Epithelial cell of esophagus (primary cell): ENCODE measurements at regions not wholly inside any gene's neighbourhood (a gene's known extent, or its start where the extent isn't known, plus 50 kb on each side); places are given as distances from the start of the nearest gene placed in this dataset.
"Not testable (repeated sequence)": the region's sequence is repeated elsewhere in the genome, so short reads cannot be mapped to it uniquely, and the experiment has no call there.

ENCODE experiments used
- DNase-seq: peaks from one replicate; pipeline ENCODE4 v3.0.0; 2010; ENCODE audit warnings: low read depth
- H3K4me3 ChIP-seq: 2 replicates; pipeline ENCODE4 v1.5.1; 2011; ENCODE audit warnings: mild to moderate bottlenecking, low read length, control low read depth
- CTCF ChIP-seq: IDR thresholded peaks from 2 replicates; pipeline ENCODE4 v1.5.1; 2011; ENCODE audit warnings: low read depth, mild to moderate bottlenecking, low read length, control low read depth, inconsistent platforms; ENCODE audit not compliant: insufficient read depth; ENCODE audit errors: missing control alignments

GRCh38 chr14:106613256-106613655 is 1086.9 kb downstream of the TMEM121 start:
- no peak for DNase-seq
- no peak overlapping the region for H3K4me3 ChIP-seq
- no peak for TF ChIP-seq CTCF

GRCh38 chr14:106618471-106618951 is 1092.1 kb downstream of the TMEM121 start:
- not testable (repeated sequence) for DNase-seq, H3K4me3 ChIP-seq
- TF ChIP-seq CTCF = peak; percentile 5

- no peak for DNase-seq
- no peak for TF ChIP-seq CTCF
- H3K4me3 ChIP-seq = no peak overlapping the region
These were observed 1093.2 kb downstream of the TMEM121 start for GRCh38 chr14:106619606-106620005.

DNA sequence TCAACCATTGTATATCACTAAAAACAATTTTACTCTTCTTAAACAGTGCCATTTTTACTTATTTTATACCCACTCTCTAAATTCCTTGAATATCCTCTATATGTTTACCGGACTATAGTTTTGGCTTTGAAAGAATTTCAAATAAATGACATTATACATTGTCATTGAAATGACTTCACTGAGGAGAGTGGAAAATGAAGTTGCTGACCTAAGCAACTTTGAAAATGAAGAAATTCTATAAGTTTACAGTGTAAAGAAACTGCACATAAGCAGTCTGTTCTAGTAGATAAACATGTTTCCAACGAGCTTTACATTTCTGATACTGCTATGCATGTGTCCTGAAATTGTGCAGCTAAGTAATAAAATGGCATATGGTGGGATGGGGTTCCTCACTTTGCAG is 1094.0 kb downstream of the TMEM121 start:
- H3K4me3 ChIP-seq = no peak overlapping the region
- TF ChIP-seq CTCF = no peak
- DNase-seq = no peak

DNA sequence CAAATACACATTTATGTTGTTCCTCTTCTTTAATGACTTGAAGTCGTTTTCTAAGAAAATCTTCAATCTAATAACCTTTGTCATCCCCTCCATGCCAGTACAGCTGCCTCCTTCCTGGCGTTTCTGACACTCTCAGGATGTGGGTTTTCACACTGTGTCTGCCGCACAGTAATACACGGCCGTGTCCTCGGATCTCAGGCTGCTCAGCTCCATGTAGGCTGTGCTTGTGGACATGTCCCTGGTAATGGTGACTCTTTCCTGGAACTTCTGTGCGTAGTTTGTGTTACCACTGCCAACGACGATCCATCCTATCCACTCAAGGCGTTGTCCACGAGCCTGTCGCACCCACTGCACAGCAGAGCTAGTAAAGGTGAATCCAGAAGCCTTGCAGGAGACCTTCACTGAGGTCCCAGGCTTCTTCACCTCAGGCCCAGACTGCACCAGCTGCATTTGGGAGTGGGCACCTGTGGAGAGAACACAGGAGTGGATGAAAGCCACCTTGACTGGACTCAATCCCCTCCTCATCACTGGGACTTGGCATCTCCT is 1095.9 kb downstream of the TMEM121 start:
- no peak for DNase-seq
- H3K4me3 ChIP-seq = no peak overlapping the region
- no peak for TF ChIP-seq CTCF

- TF ChIP-seq CTCF = no peak
- no peak for DNase-seq
- no peak overlapping the region for H3K4me3 ChIP-seq
These were observed 1098.8 kb downstream of the TMEM121 start for GRCh38 chr14:106625186-106625585.

- not testable (repeated sequence) for DNase-seq, H3K4me3 ChIP-seq
These were observed 1100.1 kb downstream of the TMEM121 start for GRCh38 chr14:106626469-106626868.

DNA sequence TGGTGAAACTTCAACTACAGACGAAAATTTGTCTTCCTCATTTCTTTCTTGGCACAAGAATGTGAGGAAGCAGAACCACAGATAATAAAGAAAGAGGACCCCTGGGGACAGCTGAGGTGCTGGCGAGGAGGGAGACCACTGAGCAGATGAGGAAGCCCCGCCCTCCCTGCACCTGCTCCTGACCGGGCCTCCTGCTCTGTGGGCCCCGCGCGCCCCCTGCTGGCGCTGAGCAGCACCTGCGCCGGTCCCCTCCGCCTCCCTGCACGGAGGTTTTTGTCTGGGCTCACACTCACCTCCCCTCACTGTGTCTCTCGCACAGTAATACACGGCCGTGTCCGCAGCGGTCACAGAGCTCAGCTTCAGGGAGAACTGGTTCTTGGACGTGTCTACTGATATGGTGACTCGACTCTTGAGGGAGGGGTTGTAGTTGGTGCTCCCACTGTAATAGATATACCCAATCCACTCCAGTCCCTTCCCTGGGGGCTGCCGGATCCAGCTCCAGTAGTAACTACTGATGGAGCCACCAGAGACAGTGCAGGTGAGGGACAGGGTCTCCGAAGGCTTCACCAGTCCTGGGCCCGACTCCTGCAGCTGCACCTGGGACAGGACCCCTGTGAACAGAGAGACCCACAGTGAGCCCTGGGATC is 1100.7 kb downstream of the TMEM121 start:
- H3K4me3 ChIP-seq, DNase-seq: not testable (repeated sequence)
